IMR-90 (cell line): ENCODE measurements at regions not wholly inside any gene's neighbourhood (a gene's known extent, or its start where the extent isn't known, plus 50 kb on each side); places are given as distances from the start of the nearest gene placed in this dataset.

Experiments used
- ATAC-seq: fragments of 200-7000 bp; cut with Tn5 transposase; 2 replicates; pipeline ENCODE4 v1.9.1; 2020; ENCODE audit warnings: low read depth, mild to moderate bottlenecking, moderate library complexity
- BruUV-seq: library from RNA; stranded (reverse); fragments of 400-500 nt; replicated peaks from 2 replicates; lab custom pipeline; 2021; lab: Mats Ljungman, UMichigan
- CTCF ChIA-PET: fragments of 300-600 bp; formaldehyde crosslinking; extraction: SDS; loops from one replicate; lab custom pipeline; 2021; ENCODE audit warnings: antibody characterized with exemption; lab: Yijun Ruan, JAX
- POLR2A ChIA-PET: fragments of 300-600 bp; sonication (Branson Sonifier 250); formaldehyde crosslinking; loops from one replicate; lab custom pipeline; 2022; ENCODE audit warnings: antibody characterized with exemption; ENCODE audit not compliant: unreplicated experiment; lab: Charles Lee
- DNase-seq: peaks from one replicate; pipeline ENCODE4 v3.0.0; 2013
- H2AFZ ChIP-seq: replicated peaks from 2 replicates; pipeline ENCODE3; 2013; ENCODE audit warnings: low read length, mild to moderate bottlenecking; ENCODE audit not compliant: poor library complexity
- H2AK5ac ChIP-seq: 2 replicates; pipeline ENCODE4 v1.6.1; 2013; ENCODE audit warnings: low read depth, low read length, inconsistent platforms
- H2AK9ac ChIP-seq: replicated peaks from 2 replicates; pipeline ENCODE3; 2013; ENCODE audit warnings: mild to moderate bottlenecking, low read depth, low read length, moderate library complexity; ENCODE audit not compliant: poor library complexity
- H2BK120ac ChIP-seq: 2 replicates; pipeline ENCODE4 v1.6.1; 2013; ENCODE audit warnings: low read depth, low read length, inconsistent platforms
- H2BK15ac ChIP-seq: 3 replicates; pipeline ENCODE4 v1.6.1; 2013; ENCODE audit warnings: low read depth, low read length, inconsistent platforms
- H2BK20ac ChIP-seq: 2 replicates; pipeline ENCODE4 v1.6.1; 2013; ENCODE audit warnings: low read depth, mild to moderate bottlenecking, inconsistent platforms, low read length, moderate library complexity
- H2BK5ac ChIP-seq: 2 replicates; pipeline ENCODE4 v1.6.1; 2013; ENCODE audit warnings: mild to moderate bottlenecking, low read depth, low read length, inconsistent platforms; ENCODE audit not compliant: poor library complexity, severe bottlenecking
- H3K14ac ChIP-seq: replicated peaks from 2 replicates; pipeline ENCODE4 v1.6.1; 2013; ENCODE audit warnings: low read depth, low read length, inconsistent platforms
- H3K18ac ChIP-seq: 2 replicates; pipeline ENCODE4 v1.6.1; 2013; ENCODE audit warnings: low read depth, low read length, control low read depth
- H3K23ac ChIP-seq: 2 replicates; pipeline ENCODE4 v1.6.1; 2013; ENCODE audit warnings: low read depth, low read length, inconsistent platforms
- H3K27ac ChIP-seq: 2 replicates; pipeline ENCODE4 v1.5.1; 2013; ENCODE audit warnings: mild to moderate bottlenecking, control low read depth, low read length; ENCODE audit not compliant: insufficient read depth
- H3K27me3 ChIP-seq: 2 replicates; pipeline ENCODE4 v1.6.1; 2013; ENCODE audit warnings: low read length; ENCODE audit not compliant: control insufficient read depth, insufficient read depth
- H3K36me3 ChIP-seq: 2 replicates; pipeline ENCODE4 v1.6.1; 2013; ENCODE audit warnings: low read length, mixed read lengths; ENCODE audit not compliant: control insufficient read depth, insufficient read depth
- H3K4ac ChIP-seq: 2 replicates; pipeline ENCODE4 v1.6.1; 2013; ENCODE audit warnings: low read depth, low read length, inconsistent platforms
- H3K4me1 ChIP-seq: 2 replicates; pipeline ENCODE4 v1.6.1; 2013; ENCODE audit warnings: low read length, mixed read lengths; ENCODE audit not compliant: control insufficient read depth, insufficient read depth
- H3K4me2 ChIP-seq: 2 replicates; pipeline ENCODE4 v1.6.1; 2013; ENCODE audit warnings: low read depth, mild to moderate bottlenecking, control low read depth, low read length, moderate library complexity
- H3K4me3 ChIP-seq: 2 replicates; pipeline ENCODE4 v1.5.1; 2013; ENCODE audit warnings: low read depth, mild to moderate bottlenecking, control low read depth, low read length, moderate library complexity; ENCODE audit not compliant: insufficient read depth
- H3K56ac ChIP-seq: 2 replicates; pipeline ENCODE4 v1.6.1; 2013; ENCODE audit warnings: low read length, inconsistent platforms; ENCODE audit not compliant: insufficient read depth; ENCODE audit errors: extremely low read depth
- H3K79me1 ChIP-seq, 2 experiments: 2 replicates each; pipeline ENCODE4 v1.6.1; 2013; ENCODE audit warnings: low read length in 2 of 2, inconsistent platforms in 1 of 2, low read depth in 1 of 2
- H3K9ac ChIP-seq: 2 replicates; pipeline ENCODE4 v1.6.1; 2013; ENCODE audit warnings: low read depth, low read length, control low read depth
- H3K9me1 ChIP-seq: 2 replicates; pipeline ENCODE4 v1.6.1; 2013; ENCODE audit warnings: low read length, inconsistent platforms; ENCODE audit not compliant: insufficient read depth
- H3K9me3 ChIP-seq: 2 replicates; pipeline ENCODE4 v1.6.1; 2013; ENCODE audit warnings: low read length; ENCODE audit not compliant: control insufficient read depth, insufficient read depth
- H4K20me1 ChIP-seq: 2 replicates; pipeline ENCODE4 v1.6.1; 2013; ENCODE audit warnings: low read length, inconsistent platforms; ENCODE audit not compliant: insufficient read depth
- H4K5ac ChIP-seq: 2 replicates; pipeline ENCODE4 v1.6.1; 2013; ENCODE audit warnings: mild to moderate bottlenecking, low read depth, low read length, control low read depth
- H4K8ac ChIP-seq, 2 experiments: 2 replicates each; pipeline ENCODE4 v1.6.1; 2013; ENCODE audit warnings: low read depth in 2 of 2, low read length in 2 of 2, control low read depth in 1 of 2, inconsistent platforms in 1 of 2
- H4K91ac ChIP-seq: 2 replicates; pipeline ENCODE4 v1.6.1; 2013; ENCODE audit warnings: low read depth, low read length, inconsistent platforms; ENCODE audit not compliant: insufficient read depth
- BHLHE40 ChIP-seq: fragments of 150-350 bp; IDR thresholded peaks from 2 replicates; pipeline ENCODE4 v1.6.1; 2016; ENCODE audit warnings: mild to moderate bottlenecking, low read depth, low read length
- CEBPB ChIP-seq: IDR thresholded peaks from 2 replicates; pipeline ENCODE4 v1.6.1; 2012; ENCODE audit warnings: low read depth, low read length, improper control_type of control experiment
- CHD1 ChIP-seq: IDR thresholded peaks from 2 replicates; pipeline ENCODE4 v1.6.1; 2012; ENCODE audit warnings: low read depth, low read length, improper control_type of control experiment
- MAZ ChIP-seq: IDR thresholded peaks from 2 replicates; pipeline ENCODE4 v1.6.1; 2012; ENCODE audit warnings: low read depth, mild to moderate bottlenecking, low read length, improper control_type of control experiment, moderate library complexity, borderline replicate concordance
- MXI1 ChIP-seq: IDR thresholded peaks from 2 replicates; pipeline ENCODE4 v1.6.1; 2012; ENCODE audit warnings: low read depth, mild to moderate bottlenecking, low read length, moderate library complexity, borderline replicate concordance
- NFE2L2 ChIP-seq: fragments of 150-350 bp; IDR thresholded peaks from 2 replicates; pipeline ENCODE4 v1.6.1; 2016; ENCODE audit warnings: low read depth, mild to moderate bottlenecking, low read length
- POLR2A ChIP-seq: IDR thresholded peaks from 2 replicates; pipeline ENCODE4 v1.6.1; 2012; ENCODE audit warnings: mild to moderate bottlenecking, low read depth, low read length
- RCOR1 ChIP-seq: IDR thresholded peaks from 2 replicates; pipeline ENCODE4 v1.6.1; 2012; ENCODE audit warnings: mild to moderate bottlenecking, low read length, improper control_type of control experiment; ENCODE audit not compliant: insufficient replicate concordance
- USF2 ChIP-seq: fragments of 150-350 bp; IDR thresholded peaks from 2 replicates; pipeline ENCODE4 v1.6.1; 2017; ENCODE audit warnings: mild to moderate bottlenecking, antibody characterized with exemption, low read length, low read depth
- WGBS, 2 experiments: methylation state at CpG; one replicate each; pipeline versions ENCODE4 v1.1.5 to v1.1.7; 2013; ENCODE audit warnings: missing lambda C conversion rate in 2 of 2; ENCODE audit not compliant: insufficient read length in 1 of 2; ENCODE audit errors: extremely low coverage in 2 of 2; 5-methylcytosine and 5-hydroxymethylcytosine counted together
- dilution Hi-C: fragments of 300-500 bp; cut with HindIII; formaldehyde crosslinking; loops from one replicate; pipeline ENCODE4 v1.14.3; 2018; ENCODE audit warnings: low sequenced_read_pairs; ENCODE audit not compliant: unreplicated experiment
- in situ Hi-C: fragments of 300-500 bp; cut with MboI; formaldehyde crosslinking; loops from 3 replicates; pipeline ENCODE4 v1.14.3; 2019; ENCODE audit warnings: low sequenced_read_pairs, inconsistent platforms, mixed read lengths
- intact Hi-C: fragments of 100-400 bp; cut with micrococcal nuclease; formaldehyde crosslinking; loops from 2 replicates; pipeline ENCODE4 v1.10.0; 2022
- TF ChIP-seq, protein P1 (sequence below): conservative IDR thresholded peaks from 2 replicates; pipeline ENCODE4 v1.5.1; 2012; ENCODE audit warnings: mild to moderate bottlenecking, low read depth, low read length, improper control_type of control experiment
- TF ChIP-seq, protein P2 (sequence below): fragments of 150-350 bp; IDR thresholded peaks from 2 replicates; pipeline ENCODE4 v1.6.1; 2016; ENCODE audit warnings: low read depth, mild to moderate bottlenecking, low read length, moderate library complexity, borderline replicate concordance

DNA sequence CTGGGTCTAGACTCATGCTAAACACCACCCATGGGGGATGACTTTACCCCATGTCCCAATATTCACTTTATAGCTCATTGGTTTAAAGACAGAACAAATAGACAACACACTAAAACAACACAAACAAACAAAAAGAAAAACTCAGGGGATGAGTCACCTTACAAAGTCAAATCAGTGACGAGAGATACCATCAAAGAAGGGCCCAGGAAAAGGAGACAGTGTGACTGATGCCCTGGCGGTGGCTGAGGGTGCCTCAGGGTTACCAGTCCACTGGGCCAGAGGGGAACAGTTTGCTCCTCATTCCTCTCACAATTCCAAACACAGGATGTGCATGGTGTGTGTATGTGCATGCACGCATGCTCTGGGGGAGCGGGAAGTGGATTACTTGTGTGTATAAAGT, 171.3 kb upstream of the PRKCQ start:
- H3K56ac ChIP-seq = no peak overlapping the region
- no TSS peak for BruUV-seq
- intact Hi-C loops = no loop called here
- dilution Hi-C loops = no loop called here
- CTCF ChIA-PET = no interaction called here
- H3K36me3 ChIP-seq = no peaks in the 10 kb centered on the region
- no peak overlapping the region for H2BK20ac ChIP-seq
- no peak overlapping the region for H2BK5ac ChIP-seq
- no peak overlapping the region for H2BK15ac ChIP-seq
- H3K9ac ChIP-seq = no peak overlapping the region
- no peak overlapping the region for H3K23ac ChIP-seq
- no peak overlapping the region for H3K14ac ChIP-seq
- no peak overlapping the region for H2AK9ac ChIP-seq
- no peaks in the 10 kb centered on the region; a peak in 1 of 4 replicates for H3K79me1 ChIP-seq
- TF ChIP-seq CHD1 (no peak), NFE2L2 (no peak), BHLHE40 (no peak), RCOR1 (no peak), CEBPB (no peak), MXI1 (no peak), POLR2A (no peak), MAZ (no peak), USF2 (no peak)
- TF ChIP-seq, protein P1, sequence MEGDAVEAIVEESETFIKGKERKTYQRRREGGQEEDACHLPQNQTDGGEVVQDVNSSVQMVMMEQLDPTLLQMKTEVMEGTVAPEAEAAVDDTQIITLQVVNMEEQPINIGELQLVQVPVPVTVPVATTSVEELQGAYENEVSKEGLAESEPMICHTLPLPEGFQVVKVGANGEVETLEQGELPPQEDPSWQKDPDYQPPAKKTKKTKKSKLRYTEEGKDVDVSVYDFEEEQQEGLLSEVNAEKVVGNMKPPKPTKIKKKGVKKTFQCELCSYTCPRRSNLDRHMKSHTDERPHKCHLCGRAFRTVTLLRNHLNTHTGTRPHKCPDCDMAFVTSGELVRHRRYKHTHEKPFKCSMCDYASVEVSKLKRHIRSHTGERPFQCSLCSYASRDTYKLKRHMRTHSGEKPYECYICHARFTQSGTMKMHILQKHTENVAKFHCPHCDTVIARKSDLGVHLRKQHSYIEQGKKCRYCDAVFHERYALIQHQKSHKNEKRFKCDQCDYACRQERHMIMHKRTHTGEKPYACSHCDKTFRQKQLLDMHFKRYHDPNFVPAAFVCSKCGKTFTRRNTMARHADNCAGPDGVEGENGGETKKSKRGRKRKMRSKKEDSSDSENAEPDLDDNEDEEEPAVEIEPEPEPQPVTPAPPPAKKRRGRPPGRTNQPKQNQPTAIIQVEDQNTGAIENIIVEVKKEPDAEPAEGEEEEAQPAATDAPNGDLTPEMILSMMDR = no peak
- TF ChIP-seq, protein P2, sequence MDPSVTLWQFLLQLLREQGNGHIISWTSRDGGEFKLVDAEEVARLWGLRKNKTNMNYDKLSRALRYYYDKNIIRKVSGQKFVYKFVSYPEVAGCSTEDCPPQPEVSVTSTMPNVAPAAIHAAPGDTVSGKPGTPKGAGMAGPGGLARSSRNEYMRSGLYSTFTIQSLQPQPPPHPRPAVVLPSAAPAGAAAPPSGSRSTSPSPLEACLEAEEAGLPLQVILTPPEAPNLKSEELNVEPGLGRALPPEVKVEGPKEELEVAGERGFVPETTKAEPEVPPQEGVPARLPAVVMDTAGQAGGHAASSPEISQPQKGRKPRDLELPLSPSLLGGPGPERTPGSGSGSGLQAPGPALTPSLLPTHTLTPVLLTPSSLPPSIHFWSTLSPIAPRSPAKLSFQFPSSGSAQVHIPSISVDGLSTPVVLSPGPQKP = no peak
- no peak overlapping the region for H3K18ac ChIP-seq
- H3K9me1 ChIP-seq = peaks cover 9% of the 10 kb centered on the region
- no peak overlapping the region; a peak in 1 of 4 replicates for H4K8ac ChIP-seq
- H4K91ac ChIP-seq = no peak overlapping the region
- ATAC-seq = no peak
- H3K4me1 ChIP-seq = peaks cover 14% of the 10 kb centered on the region
- H3K4me2 ChIP-seq = no peak overlapping the region
- peak overlapping the region; percentile 9 for H3K4ac ChIP-seq
- no CpG with 5 or more reads among the region's 4 CpGs for WGBS, 2 experiments
- H3K4me3 ChIP-seq = no peak overlapping the region
- no peaks in the 10 kb centered on the region for H4K20me1 ChIP-seq
- POLR2A ChIA-PET = no interaction called here
- H2AFZ ChIP-seq = no peak overlapping the region
- H3K9me3 ChIP-seq = no peaks in the 10 kb centered on the region
- DNase-seq = no peak
- H2BK120ac ChIP-seq = peak overlapping the region; percentile 2
- in situ Hi-C loops = loop anchor here (25.0 kb wide), 1 partner anchor 614 kb away; no protein-coding TSS in a partner anchor
- no peak overlapping the region for H4K5ac ChIP-seq
- H3K27ac ChIP-seq = no peak overlapping the region
- H3K27me3 ChIP-seq = no peaks in the 10 kb centered on the region
- peak overlapping the region; percentile 70; the same call in 1 of the 2 replicates for H2AK5ac ChIP-seq
